OCI-LY1 (cell line): ENCODE measurements at regions not wholly inside any gene's neighbourhood (a gene's known extent, or its start where the extent isn't known, plus 50 kb on each side); places are given as distances from the start of the nearest gene placed in this dataset.

ENCODE experiments used
- CTCF ChIP-seq: fragments of 200-600 bp; sonication (generic), shearing (Covaris generic); IDR thresholded peaks from 2 replicates; pipeline ENCODE4 v1.5.1; 2017; ENCODE audit warnings: mild to moderate bottlenecking, antibody characterized with exemption, low read length, moderate library complexity, mixed read lengths
- EZH2 ChIP-seq: fragments of 200-600 bp; sonication (generic), shearing (Covaris generic); IDR thresholded peaks from 2 replicates; pipeline ENCODE4 v1.8.0; 2017; ENCODE audit warnings: borderline replicate concordance, mixed run types, mild to moderate bottlenecking, antibody characterized with exemption, low read length, moderate library complexity, mixed read lengths

- TF ChIP-seq CTCF (no peak), EZH2 (no peak)
Measured at GRCh38 chr2:16851126-16851525, 185.5 kb upstream of the CYRIA start.
